ENCODE measurements at regions not wholly inside any gene's neighbourhood (a gene's known extent, or its start where the extent isn't known, plus 50 kb on each side); places are given as distances from the start of the nearest gene placed in this dataset.

GRCh38 chr6:6785163-6785521, 196.6 kb downstream of the LY86 start:
- Histone ChIP-seq H3K27me3 (ENCODE audit: insufficient read depth) (no peaks in the 10 kb centered on the region), H3K9me3 (no peaks in the 10 kb centered on the region), H3K36me3 (replicated peaks in 1 of 2; ENCODE audit: control insufficient read depth in 1 of 2, insufficient read depth in 2 of 2, low read length in 1 of 2) (no peaks in the 10 kb centered on the region), H3K79me2 (ENCODE audit: insufficient read depth) (no peaks in the 10 kb centered on the region), H3K9me2 (no peaks in the 10 kb centered on the region), H3K27ac (ENCODE audit: low read depth in 2 of 2, low read length in 1 of 2) (no peak overlapping the region), H3K4me1 (ENCODE audit: control insufficient read depth in 1 of 2, insufficient read depth in 2 of 2, low read depth in 1 of 2, low read length in 1 of 2) (no peaks in the 10 kb centered on the region; a peak in 1 of 4 replicates), H3K4me3 (ENCODE audit: low read depth in 2 of 2, low read length in 1 of 2) (no peak overlapping the region), H4K20me1 (ENCODE audit: insufficient read depth) (no peaks in the 10 kb centered on the region), H3K4me2 (no peak overlapping the region), H3F3A (replicated peaks; ENCODE audit: insufficient read depth) (no peaks in the 10 kb centered on the region), H2AFZ (ENCODE audit: low read depth) (no peak overlapping the region), H3K9ac (no peak overlapping the region)
- ChIA-PET CTCF (interaction anchor here (0.8 kb wide), 1 partner anchor 17 kb away, joined by 3 read pairs; no protein-coding TSS in a partner anchor), POLR2A (no interaction called here)
- 22% methylated on average over 5 of the region's 5 CpGs for WGBS (ENCODE audit: low lambda C conversion rate)
- TF ChIP-seq MAX (IDR thresholded peaks at IDR 0.05; ENCODE audit: low read depth) (no peak), FOXJ3 (CRISPR knock-in tag; IDR thresholded peaks at IDR 0.05) (no peak), POLR2AphosphoS5 (IDR thresholded peaks at IDR 0.05; ENCODE audit: low read depth, low read length) (no peak), CHD2 (IDR thresholded peaks at IDR 0.05; ENCODE audit: low read length, partially characterized antibody) (no peak), MEF2A (IDR thresholded peaks at IDR 0.05; ENCODE audit: borderline replicate concordance, low read depth) (no peak)
- DNase-seq, result no peak

- no peaks in the 10 kb centered on the region for H3K27me3 ChIP-seq (ENCODE audit: insufficient read depth)
- H3K79me2 ChIP-seq (ENCODE audit: insufficient read depth), result no peaks in the 10 kb centered on the region
- no peaks in the 10 kb centered on the region for H4K20me1 ChIP-seq (ENCODE audit: insufficient read depth)
- ChIA-PET CTCF (no interaction called here), POLR2A (no interaction called here)
- no peak for DNase-seq
- H3K36me3 ChIP-seq (replicated peaks in 1 of 2; ENCODE audit: control insufficient read depth in 1 of 2, insufficient read depth in 2 of 2, low read length in 1 of 2), result no peaks in the 10 kb centered on the region
- no peaks in the 10 kb centered on the region for H3K9me2 ChIP-seq
- no peaks in the 10 kb centered on the region for H3K9me3 ChIP-seq
- no peak overlapping the region for H3K4me2 ChIP-seq
- H3F3A ChIP-seq (replicated peaks; ENCODE audit: insufficient read depth), result no peaks in the 10 kb centered on the region
- H3K27ac ChIP-seq (ENCODE audit: low read depth in 2 of 2, low read length in 1 of 2), result no peak overlapping the region
- 39% methylated on average over 4 of the region's 4 CpGs for WGBS (ENCODE audit: low lambda C conversion rate)
- no peaks in the 10 kb centered on the region for H3K4me1 ChIP-seq (ENCODE audit: control insufficient read depth in 1 of 2, insufficient read depth in 2 of 2, low read depth in 1 of 2, low read length in 1 of 2)
- H2AFZ ChIP-seq (ENCODE audit: low read depth), result no peak overlapping the region
- H3K4me3 ChIP-seq (ENCODE audit: low read depth in 2 of 2, low read length in 1 of 2), result no peak overlapping the region
- TF ChIP-seq ZBTB33 (IDR thresholded peaks at IDR 0.05; ENCODE audit: borderline replicate concordance, low read depth) (no peak), RAD21 (IDR thresholded peaks at IDR 0.05; ENCODE audit: low read length) (0 out of 2 replicates have a peak, but pooled peaks have one; percentile 11), GABPA (IDR thresholded peaks at IDR 0.05; ENCODE audit: low read depth) (no peak), RFX5 (IDR thresholded peaks at IDR 0.05; ENCODE audit: low read length) (no peak), POLR2AphosphoS5 (IDR thresholded peaks at IDR 0.05; ENCODE audit: low read depth, low read length) (no peak), CTCF (IDR thresholded peaks at IDR 0.05) (peak; percentile 37; the same call in 1 of the 2 replicates)
- no peak overlapping the region for H3K9ac ChIP-seq
These were observed 200.0 kb downstream of the LY86 start for GRCh38 chr6:6788394-6789032.

Data from SK-N-SH (cell line).